Psoas muscle (tissue), 7 donors: ENCODE measurements at regions not wholly inside any gene's neighbourhood (a gene's known extent, or its start where the extent isn't known, plus 50 kb on each side); places are given as distances from the start of the nearest gene placed in this dataset.

ENCODE experiments used
- ATAC-seq, 4 donors: fragments of 200-7000 bp; cut with Tn5 transposase; one replicate each; pipeline ENCODE4 v1.9.1; 2020; ENCODE audit warnings: moderate library complexity in 3 of 4, mild to moderate bottlenecking in 2 of 4
- DNase-seq, 2 donors: peaks; one replicate each; pipeline ENCODE4 v3.0.0-alpha.2; 2020
- H3K27ac ChIP-seq: fragments of 200-600 bp; one replicate; pipeline ENCODE4 v1.8.0; 2022
- H3K27me3 ChIP-seq, 3 donors: fragments of 200-600 bp in 1 of 3; one replicate each; pipeline versions ENCODE4 v1.6.1 to v1.8.0; 2013 to 2022; ENCODE audit warnings: low read length in 2 of 3, mild to moderate bottlenecking in 2 of 3, moderate library complexity in 1 of 3; ENCODE audit not compliant: insufficient read depth in 3 of 3
- H3K36me3 ChIP-seq, 2 donors: fragments of 200-600 bp in 1 of 2; one replicate each; pipeline versions ENCODE4 v1.6.1 to v1.8.0; 2013 to 2022; ENCODE audit warnings: low read depth in 1 of 2, mild to moderate bottlenecking in 1 of 2, moderate library complexity in 1 of 2; ENCODE audit not compliant: insufficient read depth in 1 of 2
- H3K4me1 ChIP-seq: fragments of 200-600 bp; one replicate; pipeline ENCODE4 v1.8.0; 2022
- H3K4me3 ChIP-seq: fragments of 200-600 bp; one replicate; pipeline ENCODE4 v1.8.0; 2022; ENCODE audit warnings: mild to moderate bottlenecking
- H3K9me3 ChIP-seq: fragments of 200-600 bp; one replicate; pipeline ENCODE4 v1.8.0; 2022
- CTCF ChIP-seq: fragments of 200-600 bp; IDR thresholded peaks from one replicate; pipeline ENCODE4 v1.8.0; 2022; ENCODE audit warnings: antibody characterized with exemption
- WGBS, 3 donors: extraction: QIAGEN DNeasy Blood & Tissue Kit; methylation state at CpG; one replicate each; pipeline versions ENCODE4 v1.1.6 to v1.1.7; 2013; 5-methylcytosine and 5-hydroxymethylcytosine counted together
- intact Hi-C, 2 donors: fragments of 100-400 bp; cut with DNase I; formaldehyde crosslinking; loops; one replicate each; pipeline versions ENCODE4 v1.11.0 to v1.14.2; 2022
- donor health status: healthy with polysubstance abuse.
- donor health status: DM: no; HTN: no; CAD: no; lungs with moderate emphysema.
- donor health status: Bipolar disorder and iron deficiency.
- donor health status: healthy.
- donor health status: DM: yes; HTN: yes; CAD: no.
- donor health status: DM: no; HTN: no; CAD: no.
- donor health status: DM: yes; HTN: yes; CAD: no.

DNA sequence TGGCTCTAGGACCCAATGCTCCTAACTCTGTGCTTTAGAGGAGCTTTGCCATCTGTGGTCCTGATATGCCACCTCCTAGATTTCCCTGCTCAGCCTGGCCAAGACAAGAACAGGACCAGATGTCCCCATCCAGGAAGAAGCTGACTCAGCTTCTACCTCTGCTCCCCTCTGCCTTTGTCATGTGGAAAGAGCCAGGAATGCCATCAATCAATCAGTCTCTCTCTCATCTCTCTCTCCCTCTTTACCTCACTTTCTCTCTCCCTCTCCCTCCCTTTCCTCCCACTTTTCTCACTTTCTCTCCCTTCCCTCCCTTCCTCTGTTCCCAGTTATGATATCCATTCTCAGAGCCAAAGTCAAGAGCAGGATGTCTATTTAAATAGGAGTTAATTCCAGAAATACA lies 892.5 kb upstream of the TMEM132C start:
- Histone ChIP-seq H3K27ac (no peak overlapping the region), H3K4me1 (no peaks in the 10 kb centered on the region), H3K9me3 (no peaks in the 10 kb centered on the region), H3K36me3 (no peaks in the 10 kb centered on the region), H3K4me3 (no peak overlapping the region), H3K27me3 (no peaks in the 10 kb centered on the region)
- DNase-seq (no peak), ATAC-seq (no peak)
- TF ChIP-seq CTCF, result no peak
- intact Hi-C loops, result no loop called here

DNA sequence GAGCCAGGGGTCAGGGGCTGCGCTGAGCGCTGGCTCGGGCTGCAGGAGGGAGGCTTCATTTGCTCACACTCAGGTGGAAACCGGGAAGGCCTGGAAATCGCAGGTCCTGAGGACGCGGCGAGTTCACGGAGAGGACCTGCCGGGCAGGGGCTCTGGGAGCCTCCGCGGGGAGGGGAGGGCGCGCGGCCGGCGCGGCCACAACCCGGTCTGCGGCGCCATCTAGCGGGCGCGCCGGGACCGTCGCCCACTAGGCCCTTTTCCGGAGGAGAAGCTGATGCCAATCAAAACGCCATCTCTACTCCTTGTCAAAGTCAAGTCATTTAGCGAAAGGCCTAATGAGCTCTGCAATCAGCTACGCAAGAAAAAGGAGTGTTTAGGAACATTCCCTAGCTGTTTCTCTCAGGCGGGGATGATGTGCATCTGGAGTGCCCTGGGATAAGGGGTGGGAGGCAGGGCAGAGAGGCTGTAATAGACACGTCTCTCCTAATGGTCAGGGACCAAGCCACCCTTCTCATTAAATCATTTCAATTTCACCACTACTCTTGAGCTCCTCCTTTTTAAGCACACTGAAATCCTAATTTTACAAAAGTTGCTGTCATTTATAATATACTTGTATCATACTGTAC lies 885.8 kb upstream of the TMEM132C start:
- intact Hi-C loops, result loop anchor here in 1 of 2 donors (10.0 kb wide), 1 partner anchor 276 kb away; no protein-coding TSS in a partner anchor
- peak; percentile 47 for TF ChIP-seq CTCF
- DNase-seq, result peak in 1 of 2 donors; percentile 33
- peaks cover 0 to 3% (median 0%) of the 10 kb centered on the region in 3 donors for H3K27me3 ChIP-seq
- H3K4me1 ChIP-seq, result no peaks in the 10 kb centered on the region
- no peaks in the 10 kb centered on the region for H3K36me3 ChIP-seq
- no peak for ATAC-seq
- no peaks in the 10 kb centered on the region for H3K9me3 ChIP-seq
- H3K4me3 ChIP-seq, result no peak overlapping the region
- H3K27ac ChIP-seq, result no peak overlapping the region
- 3 to 4% (median 3%) methylated on average over 25 to 33 of the region's 33 CpGs for WGBS, 3 donors

- no peak for ATAC-seq
- H3K27me3 ChIP-seq, result peaks cover 0 to 3% (median 0%) of the 10 kb centered on the region in 3 donors
- no peak overlapping the region for H3K27ac ChIP-seq
- no peaks in the 10 kb centered on the region for H3K9me3 ChIP-seq
- H3K4me3 ChIP-seq, result no peak overlapping the region
- WGBS, 3 donors, result 30 to 49% (median 38%) methylated on average over 6 of the region's 6 CpGs
- H3K4me1 ChIP-seq, result no peaks in the 10 kb centered on the region
- intact Hi-C loops, result loop anchor here in 1 of 2 donors (10.0 kb wide), 1 partner anchor 277 kb away; no protein-coding TSS in a partner anchor
- TF ChIP-seq CTCF, result no peak
- no peaks in the 10 kb centered on the region for H3K36me3 ChIP-seq
- no peak for DNase-seq
These were observed 885.3 kb upstream of the TMEM132C start for GRCh38 chr12:127381681-127382080.

DNA sequence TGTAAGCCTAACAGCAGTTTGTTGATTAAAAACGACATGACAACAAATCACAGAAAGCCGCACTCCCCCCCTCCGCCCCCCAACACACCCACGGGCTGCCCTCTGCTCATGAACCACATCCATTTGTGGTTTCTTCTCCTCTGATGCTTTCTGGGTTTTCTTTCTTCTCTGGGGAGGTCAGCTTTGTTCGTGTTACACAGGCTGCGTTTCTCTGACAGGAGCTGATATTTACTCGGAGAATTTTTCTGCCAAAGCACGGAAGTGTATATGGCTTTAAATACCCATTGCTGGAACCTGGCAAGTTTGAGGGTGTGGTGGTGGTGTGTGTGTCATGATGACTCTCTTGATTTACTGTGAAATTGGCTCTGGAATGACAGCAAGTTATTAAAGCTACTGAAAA lies 883.7 kb upstream of the TMEM132C start:
- no peak for TF ChIP-seq CTCF
- Histone ChIP-seq H3K9me3 (no peaks in the 10 kb centered on the region), H3K4me1 (no peaks in the 10 kb centered on the region), H3K27ac (no peak overlapping the region), H3K4me3 (no peak overlapping the region), H3K36me3 (no peaks in the 10 kb centered on the region), H3K27me3 (peaks cover 0 to 3% (median 0%) of the 10 kb centered on the region in 3 donors)
- no peak for ATAC-seq
- no peak for DNase-seq
- WGBS, 3 donors, result 49 to 51% (median 51%) methylated on average over 8 of the region's 8 CpGs
- intact Hi-C loops, result loop anchor here in 1 of 2 donors (10.0 kb wide), 1 partner anchor 278 kb away; no protein-coding TSS in a partner anchor

GRCh38 chr12:127386723-127387122 lies 880.2 kb upstream of the TMEM132C start:
- 59 to 85% (median 83%) methylated on average over 5 of the region's 5 CpGs for WGBS, 3 donors
- intact Hi-C loops, result loop anchor here in 1 of 2 donors (10.0 kb wide), 1 partner anchor 282 kb away; no protein-coding TSS in a partner anchor
- Histone ChIP-seq H3K4me3 (no peak overlapping the region), H3K36me3 (no peaks in the 10 kb centered on the region), H3K27ac (no peak overlapping the region), H3K4me1 (no peaks in the 10 kb centered on the region), H3K9me3 (no peaks in the 10 kb centered on the region), H3K27me3 (peaks cover 0 to 3% (median 0%) of the 10 kb centered on the region in 3 donors)
- no peak for TF ChIP-seq CTCF
- DNase-seq (no peak), ATAC-seq (no peak)
